ENCODE measurements at regions not wholly inside any gene's neighbourhood (a gene's known extent, or its start where the extent isn't known, plus 50 kb on each side); places are given as distances from the start of the nearest gene placed in this dataset.

GRCh38 chr2:215692387-215693079, 256.7 kb upstream of the FN1 start:
- no peaks in the 10 kb centered on the region for H3K79me2 ChIP-seq (ENCODE audit: insufficient read depth, low read length)
- peak overlapping the region; percentile 89 for H3K27ac ChIP-seq (ENCODE audit: low read depth, low read length)
- no peak overlapping the region for H3K4me3 ChIP-seq (ENCODE audit: insufficient read depth, low read length)
- H3K36me3 ChIP-seq (ENCODE audit: insufficient read depth, low read length), result no peaks in the 10 kb centered on the region
- no peaks in the 10 kb centered on the region for H3K27me3 ChIP-seq (ENCODE audit: insufficient read depth, low read length)
- no peak for TF ChIP-seq CTCF (IDR thresholded peaks at IDR 0.05; ENCODE audit: extremely low read depth, low read depth, low read length)
- H3K9me3 ChIP-seq (ENCODE audit: low read depth, low read length), result no peaks in the 10 kb centered on the region
- no peaks in the 10 kb centered on the region for H4K20me1 ChIP-seq (ENCODE audit: insufficient read depth, low read length)
- peak; percentile 36 for DNase-seq (ENCODE audit: insufficient read length, low spot score, missing footprints)
- peaks cover 35% of the 10 kb centered on the region for H3K4me1 ChIP-seq (ENCODE audit: insufficient read depth, low read length)
- no peak overlapping the region for H3K4me2 ChIP-seq (ENCODE audit: insufficient read depth, low read length)
- H2AFZ ChIP-seq (ENCODE audit: low read length), result no peak overlapping the region

- peaks cover 36% of the 10 kb centered on the region for H3K4me1 ChIP-seq (ENCODE audit: insufficient read depth, low read length)
- no peaks in the 10 kb centered on the region for H4K20me1 ChIP-seq (ENCODE audit: insufficient read depth, low read length)
- H3K4me3 ChIP-seq (ENCODE audit: insufficient read depth, low read length), result no peak overlapping the region
- no peak overlapping the region for H3K4me2 ChIP-seq (ENCODE audit: insufficient read depth, low read length)
- H3K79me2 ChIP-seq (ENCODE audit: insufficient read depth, low read length), result no peaks in the 10 kb centered on the region
- H3K27ac ChIP-seq (ENCODE audit: low read depth, low read length), result peak overlapping the region; percentile 89
- H3K36me3 ChIP-seq (ENCODE audit: insufficient read depth, low read length), result no peaks in the 10 kb centered on the region
- H3K9me3 ChIP-seq (ENCODE audit: low read depth, low read length), result no peaks in the 10 kb centered on the region
- no peak for DNase-seq (ENCODE audit: insufficient read length, low spot score, missing footprints)
- TF ChIP-seq CTCF (IDR thresholded peaks at IDR 0.05; ENCODE audit: extremely low read depth, low read depth, low read length), result no peak
- no peaks in the 10 kb centered on the region for H3K27me3 ChIP-seq (ENCODE audit: insufficient read depth, low read length)
- H2AFZ ChIP-seq (ENCODE audit: low read length), result no peak overlapping the region
Measured at GRCh38 chr2:215691346-215691745, 255.5 kb upstream of the FN1 start.

- Histone ChIP-seq H3K4me3 (ENCODE audit: insufficient read depth, low read length) (no peak overlapping the region), H2AFZ (ENCODE audit: low read length) (no peak overlapping the region), H4K20me1 (ENCODE audit: insufficient read depth, low read length) (no peaks in the 10 kb centered on the region), H3K4me2 (ENCODE audit: insufficient read depth, low read length) (no peak overlapping the region), H3K27me3 (ENCODE audit: insufficient read depth, low read length) (no peaks in the 10 kb centered on the region), H3K79me2 (ENCODE audit: insufficient read depth, low read length) (no peaks in the 10 kb centered on the region), H3K9me3 (ENCODE audit: low read depth, low read length) (no peaks in the 10 kb centered on the region), H3K4me1 (ENCODE audit: insufficient read depth, low read length) (peaks cover 34% of the 10 kb centered on the region), H3K36me3 (ENCODE audit: insufficient read depth, low read length) (no peaks in the 10 kb centered on the region), H3K27ac (ENCODE audit: low read depth, low read length) (peak overlapping the region; percentile 11)
- TF ChIP-seq CTCF (IDR thresholded peaks at IDR 0.05; ENCODE audit: extremely low read depth, low read depth, low read length), result no peak
- DNase-seq (ENCODE audit: insufficient read length, low spot score, missing footprints), result no peak
Measured at GRCh38 chr2:215687149-215688031, 251.5 kb upstream of the FN1 start.

All from osteoblast (primary cell).